Prostate gland (tissue), 2 donors: ENCODE measurements at regions not wholly inside any gene's neighbourhood (a gene's known extent, or its start where the extent isn't known, plus 50 kb on each side); places are given as distances from the start of the nearest gene placed in this dataset.

Experiments
- CTCF ChIP-seq, 4 experiments: fragments of 200-600 bp in 2 of 4; fragments of 450-650 bp in 2 of 4; sonication (generic) in 2 of 4; IDR thresholded peaks; 1 replicate in 3 of 4; 2 replicates in 1 of 4; pipeline ENCODE4 v1.5.1; 2016 to 2019; ENCODE audit warnings: antibody characterized with exemption in 4 of 4, mild to moderate bottlenecking in 2 of 4, moderate library complexity in 2 of 4
- POLR2A ChIP-seq: fragments of 450-650 bp; IDR thresholded peaks from one replicate; pipeline ENCODE4 v1.6.1; 2016; ENCODE audit warnings: antibody characterized with exemption, mild to moderate bottlenecking
- POLR2AphosphoS5 ChIP-seq: sonication (generic); formaldehyde crosslinking; IDR thresholded peaks from one replicate; pipeline ENCODE4 v1.6.1; 2017; ENCODE audit warnings: antibody characterized with exemption

GRCh38 chr18:77401173-77401572 lies 151.5 kb downstream of the GALR1 start:
- TF ChIP-seq POLR2A (no peak), CTCF (IDR thresholded peaks at IDR 0.05) (no peak), POLR2AphosphoS5 (no peak)
